ENCODE measurements at regions not wholly inside any gene's neighbourhood (a gene's known extent, or its start where the extent isn't known, plus 50 kb on each side); places are given as distances from the start of the nearest gene placed in this dataset.

GRCh38 chr14:45940318-45940717, 687.3 kb upstream of the MIS18BP1 start:
- Histone ChIP-seq H2BK20ac (ENCODE audit: low read length) (no peak overlapping the region), H3K36me3 (ENCODE audit: control insufficient read depth in 2 of 4, insufficient read depth in 4 of 4, low read length in 3 of 4) (no peaks in the 10 kb centered on the region), H4K8ac (ENCODE audit: extremely low read depth, insufficient read depth, low read length) (no peak overlapping the region), H3K4me3 (ENCODE audit: extremely low read depth in 1 of 4, insufficient read depth in 2 of 4, low read depth in 3 of 4, low read length in 4 of 4) (no peak overlapping the region), H3K4ac (replicated peaks; ENCODE audit: insufficient read length, low read depth, low read length) (no peak overlapping the region), H4K91ac (replicated peaks; ENCODE audit: insufficient read length, low read length) (no peak overlapping the region), H2AFZ (ENCODE audit: low read length) (no peak overlapping the region), H3K27ac (ENCODE audit: low read depth, low read length) (no peak overlapping the region), H3K9ac (replicated peaks in 1 of 4; ENCODE audit: extremely low read depth in 1 of 4, low read depth in 3 of 4, low read length in 3 of 4) (no peak overlapping the region), H3K79me1 (ENCODE audit: low read depth, low read length) (no peaks in the 10 kb centered on the region), H3K56ac (replicated peaks; ENCODE audit: insufficient read length, low read depth, low read length) (no peak overlapping the region), H4K20me1 (replicated peaks in 1 of 2; ENCODE audit: control insufficient read depth in 1 of 2, insufficient read depth in 2 of 2, low read length in 2 of 2) (no peaks in the 10 kb centered on the region), H3K23ac (ENCODE audit: insufficient read length) (no peak overlapping the region), H2BK5ac (ENCODE audit: low read depth, low read length) (no peak overlapping the region), H3K4me2 (ENCODE audit: insufficient read depth in 1 of 2, low read depth in 2 of 2, low read length in 2 of 2) (no peak overlapping the region), H3K14ac (ENCODE audit: insufficient read length) (no peak overlapping the region), H3K18ac (ENCODE audit: extremely low read depth, low read length) (no peak overlapping the region), H2BK12ac (ENCODE audit: low read depth, low read length) (no peak overlapping the region), H2BK15ac (ENCODE audit: low read length) (no peak overlapping the region), H3K9me3 (ENCODE audit: insufficient read depth in 2 of 2, low read depth in 1 of 2, low read length in 1 of 2) (no peaks in the 10 kb centered on the region), H2AK5ac (ENCODE audit: low read depth, low read length) (no peak overlapping the region), H3K79me2 (ENCODE audit: control insufficient read depth in 1 of 2, insufficient read depth in 2 of 2, low read length in 2 of 2) (no peaks in the 10 kb centered on the region), H3K27me3 (replicated peaks in 1 of 4; ENCODE audit: control insufficient read depth in 3 of 4, extremely low read depth in 1 of 4, insufficient read depth in 3 of 4, low read length in 3 of 4) (no peaks in the 10 kb centered on the region), H4K5ac (ENCODE audit: insufficient read length, low read depth, low read length) (no peak overlapping the region), H3K4me1 (replicated peaks in 1 of 4; ENCODE audit: control insufficient read depth in 3 of 4, insufficient read depth in 4 of 4, low read length in 3 of 4) (no peaks in the 10 kb centered on the region), H2BK120ac (replicated peaks; ENCODE audit: low read depth, low read length) (no peak overlapping the region), H3K23me2 (ENCODE audit: low read depth, low read length) (no peaks in the 10 kb centered on the region)
- FAIRE-seq: no peak
- POLR2A ChIA-PET (ENCODE audit: partially characterized antibody): no interaction called here
- CTCF ChIA-PET (ENCODE audit: partially characterized antibody): no interaction called here
- DNase-seq (ENCODE audit: low read depth in 1 of 2, low spot score in 2 of 2): no peak
- TF ChIP-seq TAF7 (optimal IDR thresholded peaks at IDR 0.05; ENCODE audit: borderline replicate concordance, low read depth, low read length) (no peak), POU5F1 (IDR thresholded peaks at IDR 0.05; ENCODE audit: low read depth, low read length) (no peak), SP2 (IDR thresholded peaks at IDR 0.05; ENCODE audit: low read length) (no peak), EP300 (IDR thresholded peaks at IDR 0.05; ENCODE audit: borderline replicate concordance in 1 of 2, low read depth in 2 of 2, low read length in 2 of 2) (no peak), HDAC6 (IDR thresholded peaks at IDR 0.05; ENCODE audit: low read depth, low read length) (no peak), ASH2L (IDR thresholded peaks at IDR 0.05; ENCODE audit: low read length) (no peak), RAD21 (IDR thresholded peaks at IDR 0.05 in 1 of 2, conservative IDR thresholded peaks at IDR 0.05 in 1 of 2; ENCODE audit: low read depth in 2 of 2, low read length in 2 of 2) (no peak), KDM1A (IDR thresholded peaks at IDR 0.05; ENCODE audit: borderline replicate concordance, low read length) (no peak), CEBPB (IDR thresholded peaks at IDR 0.05; ENCODE audit: low read depth, low read length) (no peak)

Measured in H1 (cell line).